GM21423 (cell line): ENCODE measurements at regions not wholly inside any gene's neighbourhood (a gene's known extent, or its start where the extent isn't known, plus 50 kb on each side); places are given as distances from the start of the nearest gene placed in this dataset.

ENCODE experiments used
- ATAC-seq: cut with Tn5 transposase; IDR thresholded peaks from one replicate; pipeline ENCODE4 v1.9.1; 2021; ENCODE audit warnings: mild to moderate bottlenecking, moderate library complexity; ENCODE audit not compliant: unreplicated experiment

DNA sequence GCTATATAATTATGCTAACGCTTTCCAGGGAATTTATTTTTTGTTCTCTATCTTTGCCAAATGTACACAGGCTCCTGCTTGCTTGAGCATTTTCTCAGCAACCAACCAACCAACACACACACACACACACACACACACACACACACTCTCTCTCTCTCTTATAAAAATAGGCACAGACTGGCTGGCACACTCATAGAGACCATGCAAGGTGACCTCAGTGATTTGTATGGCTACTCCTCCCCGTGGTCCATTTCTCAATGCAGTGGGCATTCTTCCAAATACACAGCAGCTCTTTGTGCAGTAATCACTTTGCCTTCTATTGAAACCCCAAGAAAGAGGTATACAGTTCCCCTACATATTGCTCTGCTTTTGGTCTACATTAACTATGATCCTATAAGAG lies 416.0 kb downstream of the MAN2A1 start:
- no peak for ATAC-seq

DNA sequence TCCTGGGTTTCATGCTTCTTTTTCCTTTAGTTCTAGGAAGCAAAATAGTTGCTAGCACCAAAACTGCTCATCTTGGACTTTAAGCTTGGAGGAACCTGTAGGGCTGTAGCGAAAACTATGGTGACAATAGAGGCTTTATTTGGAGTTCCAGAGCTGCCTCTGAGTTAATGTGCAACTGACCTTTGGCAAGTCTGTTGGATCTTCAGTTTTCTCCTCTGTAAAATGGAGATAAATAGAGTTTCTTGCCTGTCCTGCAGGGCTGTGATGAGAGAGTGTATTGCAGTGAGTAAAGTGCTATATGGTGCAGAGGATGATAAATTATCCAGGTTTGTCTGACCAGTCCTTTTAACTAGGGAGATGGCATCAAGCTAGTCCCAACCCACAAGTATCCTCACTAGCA lies 417.0 kb downstream of the MAN2A1 start:
- ATAC-seq = no peak

DNA sequence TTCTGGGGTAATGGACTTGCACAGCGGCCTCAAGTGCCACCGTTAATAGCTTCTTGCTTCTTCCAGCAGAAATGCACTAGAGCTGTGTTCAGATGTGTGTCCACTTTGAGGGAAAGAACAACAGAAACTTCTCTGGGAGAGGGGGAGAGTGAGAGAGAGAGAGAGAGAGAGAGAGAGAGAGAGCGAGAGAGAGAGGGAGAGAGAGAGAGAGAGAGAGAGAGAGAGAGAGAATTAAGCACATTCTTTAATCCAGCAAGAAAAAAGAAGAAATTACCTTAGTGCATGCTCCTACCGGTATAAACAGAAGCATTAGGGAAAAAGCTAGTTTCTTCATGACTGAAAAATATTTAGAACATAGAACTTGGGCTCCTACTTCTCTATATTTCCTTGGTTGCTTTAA lies 418.8 kb downstream of the MAN2A1 start:
- ATAC-seq = no peak

DNA sequence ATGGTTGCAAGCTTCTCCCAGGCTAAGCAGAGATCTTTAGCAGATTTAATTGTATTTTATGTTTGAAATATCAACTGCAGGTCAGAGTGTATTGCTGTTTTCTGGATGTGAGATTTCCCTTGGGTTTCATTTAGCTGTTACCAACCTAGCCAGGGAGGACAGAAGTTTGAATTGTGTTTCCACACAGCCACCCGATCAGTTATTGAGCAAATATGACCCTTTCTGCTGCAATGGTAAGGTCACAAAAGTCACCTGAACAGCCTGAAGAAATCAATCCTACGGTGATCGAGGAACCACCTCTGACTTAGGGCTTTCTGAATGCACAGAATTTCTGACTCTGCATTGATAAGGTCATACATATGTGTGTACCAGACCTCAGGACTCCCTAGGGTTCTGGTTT lies 419.9 kb downstream of the MAN2A1 start:
- ATAC-seq = no peak

DNA sequence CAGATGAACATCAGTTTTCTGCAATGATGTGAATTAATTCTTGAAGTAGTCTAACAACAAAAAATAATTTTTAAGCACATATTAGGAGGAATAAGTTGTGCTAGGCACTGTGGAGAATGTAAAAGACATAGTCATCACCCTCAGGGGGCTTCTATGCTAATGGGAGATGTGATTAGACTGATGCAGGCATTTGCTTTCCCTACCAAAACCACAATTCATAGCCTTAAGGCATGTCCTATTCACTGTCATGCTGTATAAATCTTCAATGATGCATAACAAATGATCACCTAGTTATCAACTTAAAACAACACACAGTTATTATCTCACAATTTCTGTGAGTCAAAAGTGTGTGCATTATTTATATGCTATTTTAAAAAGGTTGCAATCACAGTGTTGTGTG lies 422.6 kb downstream of the MAN2A1 start:
- no peak for ATAC-seq

DNA sequence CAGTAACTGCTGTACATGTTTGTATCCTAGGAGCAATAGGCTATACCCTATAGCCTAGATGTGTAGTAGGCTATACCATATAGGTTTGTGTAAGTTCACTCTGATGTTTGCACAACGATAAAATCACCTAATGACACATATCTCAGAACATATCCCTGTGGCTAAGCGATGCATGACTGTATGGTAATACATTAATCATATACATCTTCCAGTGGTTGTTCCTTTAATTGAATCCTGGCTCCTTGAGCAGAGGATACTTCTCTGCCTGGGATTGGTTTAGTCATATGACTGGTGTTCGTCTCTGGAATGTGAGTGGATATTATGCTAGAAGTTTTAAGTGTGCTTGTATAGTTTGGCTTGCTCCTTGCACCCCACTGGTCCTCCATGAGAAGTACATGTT lies 425.8 kb downstream of the MAN2A1 start:
- ATAC-seq = no peak

DNA sequence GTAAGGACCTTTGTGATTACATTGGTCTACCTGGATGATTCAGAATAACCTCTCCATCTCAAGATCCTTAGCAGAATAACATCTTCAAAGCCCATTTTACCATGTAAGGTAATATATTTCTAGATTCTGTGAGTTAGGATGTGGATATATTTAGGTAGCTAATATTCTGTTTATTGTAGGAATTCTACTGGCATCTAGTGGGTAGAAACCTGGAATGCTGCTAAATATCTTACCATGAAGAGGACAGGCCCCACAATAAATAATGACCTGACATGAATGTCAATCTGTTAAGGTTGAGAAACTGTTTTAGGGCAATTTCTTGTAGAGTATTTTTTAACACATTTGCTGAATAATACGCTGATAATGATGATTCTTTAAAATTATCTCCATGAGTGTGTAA lies 426.8 kb downstream of the MAN2A1 start:
- no peak for ATAC-seq

DNA sequence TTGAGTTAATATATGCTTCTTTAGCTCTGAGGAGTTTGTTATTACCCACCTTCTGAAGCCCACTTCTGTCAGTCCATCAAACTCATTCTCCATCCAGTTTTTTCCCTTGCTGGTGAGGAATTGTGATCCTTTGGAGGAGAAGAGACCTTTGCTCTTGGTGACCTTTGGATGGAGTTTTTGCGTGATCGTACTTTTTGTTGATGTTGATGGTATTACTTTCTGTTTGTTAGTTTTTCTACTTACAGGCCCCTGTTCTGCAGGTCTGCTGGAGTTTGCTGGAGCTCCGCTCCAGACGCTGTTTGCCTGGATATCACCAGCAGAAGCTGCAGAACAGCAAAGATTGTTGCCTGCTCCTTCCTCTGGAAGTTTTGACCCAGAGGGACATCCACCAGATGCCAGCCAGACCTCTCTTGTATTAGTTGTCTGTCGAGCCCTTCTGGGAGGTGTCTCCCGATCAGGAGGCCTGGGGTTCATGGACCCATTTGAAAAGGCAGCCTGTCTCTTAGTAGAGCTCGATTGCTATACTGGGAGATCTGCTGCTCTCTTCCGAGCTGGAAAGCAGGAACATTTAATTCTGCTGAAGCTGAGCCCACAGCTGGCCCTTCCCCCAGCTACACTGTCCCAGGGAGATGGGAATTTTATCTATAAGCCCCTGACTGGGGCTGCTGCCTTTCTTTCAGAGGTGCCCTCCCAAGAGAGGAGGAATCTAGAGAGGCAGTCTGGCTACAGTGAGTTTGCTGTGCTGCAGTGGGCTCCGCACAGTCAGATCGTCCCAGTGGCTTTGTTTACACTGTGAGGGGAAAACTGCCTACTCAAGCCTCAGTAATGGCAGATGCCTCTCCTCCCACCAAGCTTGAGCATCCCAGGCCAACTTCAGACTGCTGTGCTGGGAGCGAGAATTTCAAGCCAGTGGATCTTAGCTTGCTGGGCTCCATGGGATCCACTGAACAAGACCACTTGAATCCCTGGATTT lies 445.5 kb downstream of the MAN2A1 start:
- ATAC-seq = no peak

DNA sequence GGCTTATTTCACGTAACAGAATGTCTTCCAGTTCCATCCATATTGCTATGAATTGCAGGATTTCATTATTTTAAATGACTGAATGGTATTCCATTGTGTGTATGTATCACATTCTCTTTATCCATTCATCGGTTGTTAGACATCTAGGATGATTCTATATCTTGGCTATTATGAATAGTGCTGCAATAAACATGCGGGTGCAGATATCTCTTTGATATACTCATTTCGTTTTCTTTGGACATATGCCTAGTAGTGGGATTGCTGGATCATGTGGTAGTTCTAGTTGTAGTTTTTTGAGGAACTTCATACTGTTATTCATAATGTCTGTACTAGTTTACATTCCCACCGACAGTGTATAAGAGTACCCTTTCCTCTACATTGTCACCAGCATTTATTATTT lies 460.5 kb downstream of the MAN2A1 start:
- ATAC-seq = no peak

DNA sequence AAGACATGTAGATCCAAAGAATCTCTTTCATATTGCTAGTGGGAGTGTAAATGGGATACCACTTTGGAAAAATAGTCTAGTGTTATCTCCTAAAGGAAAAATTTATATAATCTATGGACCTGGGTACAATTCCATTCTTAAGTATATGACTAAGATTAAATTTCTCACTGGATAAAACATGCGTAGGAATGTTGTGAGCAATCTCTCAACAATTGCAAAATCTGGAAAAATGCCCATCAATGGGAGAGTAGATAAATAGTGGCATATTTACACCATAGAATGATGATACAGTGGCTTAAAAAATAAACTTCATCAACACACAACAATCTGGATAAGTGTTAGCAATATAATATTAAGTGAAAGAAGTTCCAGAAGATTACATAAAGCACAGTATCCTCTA lies 469.5 kb downstream of the MAN2A1 start:
- ATAC-seq = no peak

DNA sequence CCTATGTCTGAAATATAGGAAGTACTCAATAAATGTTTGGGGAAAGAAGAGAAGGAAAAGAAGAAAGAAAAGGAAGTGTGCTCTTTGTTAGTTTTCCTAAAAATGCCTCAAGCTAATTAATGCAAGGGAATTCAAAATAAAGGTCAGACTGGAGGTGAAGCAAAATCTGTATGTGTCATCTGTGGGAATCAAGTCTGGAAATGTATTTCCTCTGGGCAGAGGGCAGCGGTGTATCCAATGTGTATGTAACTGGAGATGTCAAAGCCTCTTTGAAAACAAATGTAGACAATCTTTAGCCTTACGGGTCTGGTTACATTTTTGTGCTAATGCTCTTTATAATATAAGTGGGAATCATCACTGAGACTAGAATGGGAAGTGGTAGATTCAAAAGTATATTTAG lies 471.4 kb downstream of the MAN2A1 start:
- ATAC-seq = no peak

DNA sequence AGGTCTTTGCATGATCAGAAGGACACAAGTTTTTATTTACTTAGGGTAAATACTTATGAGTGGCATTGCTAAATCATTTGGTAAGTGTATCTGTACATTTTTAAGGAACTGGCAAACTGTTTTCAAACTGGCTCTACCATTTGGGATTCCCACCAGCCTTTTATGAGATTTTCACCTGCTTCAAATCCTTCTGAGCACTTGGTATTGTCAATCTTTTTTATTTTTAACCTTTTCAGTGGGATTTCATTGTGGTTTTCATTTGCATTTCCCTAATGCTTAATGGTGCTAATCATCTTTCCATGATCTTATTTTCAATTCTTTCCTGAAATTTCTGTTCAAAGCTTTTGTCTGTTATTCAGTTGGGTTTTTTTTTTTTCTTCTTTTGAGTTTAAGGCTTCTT lies 475.6 kb downstream of the MAN2A1 start:
- no peak for ATAC-seq

DNA sequence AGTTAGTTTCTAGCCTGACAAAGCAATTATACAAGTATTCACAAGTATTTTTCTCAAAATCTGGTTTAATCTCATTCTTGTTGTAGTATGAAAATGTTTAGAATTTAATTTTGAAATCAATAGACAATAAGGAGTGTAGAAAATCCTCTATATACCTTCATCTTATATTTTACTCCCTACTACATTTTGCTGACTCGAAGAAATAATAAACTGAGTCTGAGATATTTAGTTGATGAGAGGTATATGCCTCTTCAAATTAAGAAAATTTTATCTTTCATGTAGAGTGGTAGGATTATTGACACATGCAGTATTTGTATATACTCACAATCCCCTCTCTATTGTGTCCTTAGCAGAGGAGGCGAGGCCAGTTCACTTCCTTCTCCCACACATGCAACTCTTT lies 477.7 kb downstream of the MAN2A1 start:
- ATAC-seq = no peak

DNA sequence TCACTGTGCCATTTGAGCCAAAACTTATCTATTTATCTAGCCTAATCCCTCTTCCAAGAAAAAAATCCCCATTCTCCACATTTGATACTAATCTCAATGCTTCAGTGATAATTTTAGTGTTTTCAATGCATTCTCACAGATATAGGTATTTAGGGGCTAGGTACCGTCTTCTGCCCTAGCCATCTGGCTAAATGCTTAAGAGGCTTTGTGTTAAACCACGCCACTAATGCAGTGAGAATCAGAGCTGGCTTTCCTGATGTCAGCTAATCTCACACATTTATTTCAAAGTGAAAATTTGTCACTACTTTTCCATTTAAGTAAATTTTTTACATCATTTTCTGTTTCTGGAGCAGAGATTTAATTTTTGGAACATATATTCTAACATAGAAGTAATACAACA lies 479.7 kb downstream of the MAN2A1 start:
- ATAC-seq = no peak

DNA sequence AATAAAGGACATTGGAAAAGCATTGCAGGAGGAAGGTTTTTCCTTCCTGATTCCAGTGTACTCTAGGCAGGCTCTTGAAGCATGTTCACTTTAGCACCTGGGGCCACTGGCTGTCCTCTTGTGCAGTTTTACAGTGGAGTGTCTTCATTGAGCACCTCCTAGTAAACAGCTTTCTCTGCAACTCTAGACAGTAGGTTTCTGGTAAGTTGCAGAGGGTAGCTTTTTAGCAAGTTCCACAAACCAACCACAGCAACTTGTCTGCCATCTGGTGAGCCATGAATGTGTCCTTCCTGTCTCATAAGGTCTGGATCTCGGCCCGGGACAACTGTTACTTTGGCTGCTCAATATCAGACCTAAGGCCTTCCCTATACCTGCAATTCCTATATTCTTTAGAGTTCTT lies 488.0 kb downstream of the MAN2A1 start:
- no peak for ATAC-seq

DNA sequence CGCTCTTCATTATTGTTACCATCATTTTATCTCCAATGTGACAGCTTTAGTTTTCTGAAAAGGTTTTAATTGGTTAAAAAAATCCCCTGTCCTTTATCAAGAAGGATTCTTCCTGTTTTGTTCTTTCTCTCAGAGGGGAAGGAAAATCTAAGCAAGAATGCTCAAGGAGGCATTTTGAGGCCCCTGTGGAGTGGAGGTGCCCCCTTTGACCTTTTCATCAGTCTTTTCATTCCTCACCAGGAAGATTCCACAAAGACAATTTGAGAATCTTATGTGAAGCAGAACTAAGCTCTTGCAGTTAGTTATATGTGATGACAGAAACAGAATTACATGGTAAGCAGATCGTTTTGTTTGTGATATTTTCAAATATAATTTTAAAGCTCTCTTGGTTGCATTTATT lies 489.6 kb downstream of the MAN2A1 start:
- ATAC-seq = no peak

DNA sequence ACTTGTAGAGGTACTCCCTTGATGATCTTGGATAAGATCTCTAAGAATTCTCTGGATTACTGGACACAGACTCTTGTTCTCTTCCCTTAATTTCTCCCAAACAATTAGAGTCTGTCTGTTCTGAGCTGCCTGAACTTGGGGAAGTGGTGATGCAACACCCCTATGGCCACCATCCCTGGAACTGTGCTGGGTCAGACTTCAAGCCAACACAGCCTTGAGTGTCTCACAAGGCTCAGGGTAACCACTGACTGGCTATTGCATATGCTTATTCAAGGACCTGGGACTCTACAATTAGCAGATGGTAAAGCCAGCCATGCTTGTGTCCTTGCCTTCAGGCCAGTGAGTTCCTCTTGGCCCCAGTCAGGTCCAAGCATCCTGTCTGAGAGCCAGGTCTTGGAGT lies 504.5 kb downstream of the MAN2A1 start:
- no peak for ATAC-seq

DNA sequence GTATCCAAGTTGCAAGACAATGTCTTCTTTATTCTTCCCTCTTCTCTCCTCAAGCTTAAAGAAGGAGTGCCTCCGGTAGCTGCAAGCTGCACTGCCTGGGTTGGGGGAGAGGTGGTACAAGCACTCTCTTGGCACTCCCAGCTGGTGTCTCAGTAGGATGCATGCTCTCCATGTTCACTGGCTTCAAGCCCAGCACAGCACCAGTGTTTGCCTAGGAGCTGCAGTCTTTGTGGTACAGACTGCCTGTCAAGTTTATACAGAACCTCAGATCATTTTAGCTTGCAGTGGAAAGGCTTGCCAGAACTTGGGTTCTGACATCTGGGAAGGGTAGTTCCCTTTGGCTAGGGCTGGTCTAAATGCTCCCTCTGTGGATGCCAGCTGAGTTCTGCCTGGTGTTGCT lies 505.6 kb downstream of the MAN2A1 start:
- ATAC-seq = no peak

DNA sequence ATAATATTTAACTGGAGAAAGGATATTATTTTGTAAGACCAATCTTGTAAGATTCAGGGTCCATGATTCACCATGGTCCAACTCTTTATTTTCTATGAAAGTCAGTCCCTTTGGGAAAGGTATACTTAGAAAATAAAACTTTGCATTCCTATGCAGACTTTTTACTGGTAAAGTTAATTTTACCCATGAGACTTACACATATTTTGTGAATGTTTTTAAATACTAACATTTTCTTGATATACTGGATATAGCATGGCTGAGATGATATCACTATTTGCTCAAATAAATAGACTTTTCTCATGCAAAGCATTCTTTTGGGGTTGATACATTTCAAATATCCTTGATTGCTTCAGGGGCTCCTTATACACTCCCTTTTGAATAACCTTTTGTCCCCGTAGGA lies 512.1 kb downstream of the MAN2A1 start:
- ATAC-seq = no peak

DNA sequence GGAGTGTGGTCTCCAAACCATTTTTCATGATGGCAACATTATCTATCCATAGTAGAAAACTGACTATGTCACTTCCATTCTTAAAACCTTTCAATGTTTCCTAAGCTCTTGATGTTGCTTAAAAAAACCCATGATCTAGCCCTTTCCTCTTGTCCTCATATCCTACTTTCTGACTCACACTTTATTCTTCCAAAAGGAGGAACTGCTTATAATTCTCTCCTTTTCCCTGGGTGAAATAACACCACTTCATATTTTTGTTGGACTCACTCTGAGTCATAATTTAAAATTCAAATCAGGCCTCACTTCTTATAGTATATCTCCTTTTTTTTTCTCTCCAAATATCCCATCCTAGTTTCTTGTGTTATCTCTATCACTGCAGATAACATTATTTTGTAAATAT lies 513.9 kb downstream of the MAN2A1 start:
- no peak for ATAC-seq

DNA sequence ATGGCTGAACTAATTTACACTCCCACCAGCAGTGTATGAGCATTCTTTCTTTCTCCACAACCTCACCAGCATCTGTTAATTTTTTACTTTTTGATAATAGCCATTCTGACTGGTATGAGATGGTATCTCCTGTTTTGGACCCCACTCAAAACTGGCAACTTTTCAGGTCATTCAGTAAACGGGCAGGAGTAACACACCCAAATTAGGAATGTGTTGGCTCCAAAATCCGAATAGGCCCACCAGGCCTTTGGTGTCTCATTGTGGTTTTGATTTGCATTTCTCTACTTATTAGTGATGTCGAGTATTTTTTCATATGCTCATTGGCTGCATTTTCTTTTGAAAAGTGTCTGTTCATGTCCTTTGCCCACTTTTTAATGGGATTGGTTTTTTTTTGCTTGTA lies 517.1 kb downstream of the TMEM232 start:
- ATAC-seq = no peak

DNA sequence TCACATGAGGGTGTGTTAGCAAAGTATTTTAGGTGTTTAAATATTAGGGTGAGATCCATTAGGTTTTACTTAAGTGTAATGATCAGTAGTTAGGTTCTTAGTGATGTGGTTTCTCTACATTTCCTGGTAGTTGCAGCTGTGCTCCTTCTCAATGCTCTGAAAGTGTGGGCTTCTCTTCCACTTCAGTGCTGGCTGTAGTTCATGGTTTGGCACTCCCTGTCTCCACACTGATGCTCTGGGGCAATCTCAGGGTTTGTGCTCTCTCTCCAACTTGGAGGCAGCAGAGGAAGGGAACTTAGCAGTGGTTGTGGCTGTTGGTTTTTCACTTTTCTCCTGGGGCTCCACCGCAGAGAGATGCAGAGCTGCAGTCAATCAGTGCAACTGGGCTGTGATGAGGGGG lies 507.5 kb downstream of the TMEM232 start:
- ATAC-seq = no peak

DNA sequence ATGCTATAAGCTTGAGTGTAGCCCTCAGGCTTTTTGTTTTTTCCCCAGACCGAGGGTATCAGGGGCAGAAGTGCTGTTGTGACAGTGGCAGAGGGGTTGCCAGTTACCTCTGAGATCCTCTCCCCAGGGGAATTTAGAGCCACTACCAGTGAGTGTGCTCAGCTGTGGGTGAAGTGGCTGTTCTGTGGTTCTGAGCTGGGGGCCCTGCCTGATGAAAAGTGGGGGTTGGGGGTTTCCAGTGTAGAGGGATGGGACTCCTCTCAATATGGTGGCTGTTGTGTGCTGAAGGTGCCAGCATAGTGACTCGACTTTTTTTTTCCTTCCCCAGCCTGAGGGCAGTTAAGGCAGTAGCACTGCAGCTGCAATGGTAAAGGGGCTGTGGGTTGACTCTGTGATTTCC lies 506.7 kb downstream of the TMEM232 start:
- ATAC-seq = no peak
